Uterus (tissue), 3 donors: ENCODE measurements at regions not wholly inside any gene's neighbourhood (a gene's known extent, or its start where the extent isn't known, plus 50 kb on each side); places are given as distances from the start of the nearest gene placed in this dataset.

ENCODE experiments used
- DNase-seq, 2 donors: peaks; one replicate each; pipeline ENCODE4 v3.0.0-alpha.2; 2019 to 2020
- H3K27ac ChIP-seq, 2 donors: fragments of 200-600 bp; sonication (generic); 1 replicate in 1 of 2; 2 replicates in 1 of 2; pipeline ENCODE4 v1.5.1; 2016 to 2018
- H3K27me3 ChIP-seq, 2 donors: fragments of 200-600 bp; sonication (generic); one replicate each; pipeline ENCODE4 v1.5.1; 2018 to 2019; ENCODE audit warnings: control low read depth in 1 of 2
- H3K36me3 ChIP-seq, 2 donors: fragments of 200-600 bp; sonication (generic); one replicate each; pipeline ENCODE4 v1.5.1; 2019; ENCODE audit warnings: control low read depth in 1 of 2
- H3K4me1 ChIP-seq, 2 donors: fragments of 200-600 bp; sonication (generic); one replicate each; pipeline ENCODE4 v1.5.1; 2018 to 2019; ENCODE audit warnings: control low read depth in 1 of 2
- H3K4me3 ChIP-seq, 2 donors: fragments of 200-600 bp; sonication (generic); 1 replicate in 1 of 2; 2 replicates in 1 of 2; pipeline ENCODE4 v1.5.1; 2018 to 2019; ENCODE audit warnings: mild to moderate bottlenecking in 1 of 2
- H3K9me3 ChIP-seq, 2 donors: fragments of 200-600 bp; sonication (generic); one replicate each; pipeline ENCODE4 v1.5.1; 2019; ENCODE audit warnings: control low read depth in 1 of 2
- CTCF ChIP-seq, 4 experiments: fragments of 200-600 bp in 2 of 4; fragments of 450-650 bp in 2 of 4; sonication (generic) in 2 of 4; IDR thresholded peaks; one replicate each; pipeline ENCODE4 v1.5.1; 2016 to 2019; ENCODE audit warnings: antibody characterized with exemption in 4 of 4, mild to moderate bottlenecking in 2 of 4, moderate library complexity in 1 of 4
- POLR2A ChIP-seq, 2 donors: fragments of 450-650 bp; IDR thresholded peaks; one replicate each; pipeline ENCODE4 v1.6.1; 2016; ENCODE audit warnings: antibody characterized with exemption in 2 of 2, mild to moderate bottlenecking in 1 of 2, moderate library complexity in 1 of 2
- intact Hi-C: fragments of 100-400 bp; cut with DNase I; formaldehyde crosslinking; loops from one replicate; pipeline ENCODE4 v1.15.1; 2023; ENCODE audit warnings: low total_unique reads
- donor health status: DM: yes; HTN: yes; CAD: no.

- Histone ChIP-seq H3K4me1 (no peaks in the 10 kb centered on the region), H3K4me3 (no peak overlapping the region), H3K9me3 (no peaks in the 10 kb centered on the region), H3K27ac (no peak overlapping the region), H3K27me3 (no peaks in the 10 kb centered on the region), H3K36me3 (no peaks in the 10 kb centered on the region)
- TF ChIP-seq CTCF (IDR thresholded peaks at IDR 0.05) (no peak), POLR2A (IDR thresholded peaks at IDR 0.05) (no peak)
- no peak for DNase-seq
- intact Hi-C loops: no loop called here
Measured at GRCh38 chr2:6475155-6475940, 390.4 kb downstream of the CMPK2 start.

DNA sequence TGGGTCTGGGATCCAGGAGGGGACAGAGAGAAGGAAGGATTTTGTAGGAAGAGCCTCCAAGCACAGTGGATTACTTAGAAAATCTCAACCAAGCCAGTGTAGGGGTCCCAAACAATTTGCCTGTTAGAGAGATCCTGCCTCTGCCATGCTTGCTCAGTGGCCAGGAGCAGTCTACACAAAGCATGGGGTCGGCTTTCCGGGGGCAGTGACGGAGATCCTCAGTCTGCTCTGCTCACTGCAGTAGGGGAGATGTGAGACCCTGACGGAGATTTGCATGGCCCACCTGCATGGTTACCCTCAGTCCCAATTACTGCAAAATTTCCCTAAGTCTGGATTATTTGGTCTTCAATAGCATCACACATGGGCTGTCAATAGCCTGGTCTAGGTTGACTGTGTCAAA is 385.2 kb downstream of the CMPK2 start:
- no peak for DNase-seq
- Histone ChIP-seq H3K27ac (no peak overlapping the region), H3K4me1 (no peaks in the 10 kb centered on the region), H3K27me3 (no peaks in the 10 kb centered on the region), H3K4me3 (no peak overlapping the region), H3K9me3 (no peaks in the 10 kb centered on the region), H3K36me3 (no peaks in the 10 kb centered on the region)
- TF ChIP-seq POLR2A (IDR thresholded peaks at IDR 0.05): no peak
- TF ChIP-seq CTCF (IDR thresholded peaks at IDR 0.05): no peak
- intact Hi-C loops: no loop called here

GRCh38 chr2:6482256-6482655 is 383.5 kb downstream of the CMPK2 start:
- Histone ChIP-seq H3K36me3 (no peaks in the 10 kb centered on the region), H3K9me3 (no peaks in the 10 kb centered on the region)

DNA sequence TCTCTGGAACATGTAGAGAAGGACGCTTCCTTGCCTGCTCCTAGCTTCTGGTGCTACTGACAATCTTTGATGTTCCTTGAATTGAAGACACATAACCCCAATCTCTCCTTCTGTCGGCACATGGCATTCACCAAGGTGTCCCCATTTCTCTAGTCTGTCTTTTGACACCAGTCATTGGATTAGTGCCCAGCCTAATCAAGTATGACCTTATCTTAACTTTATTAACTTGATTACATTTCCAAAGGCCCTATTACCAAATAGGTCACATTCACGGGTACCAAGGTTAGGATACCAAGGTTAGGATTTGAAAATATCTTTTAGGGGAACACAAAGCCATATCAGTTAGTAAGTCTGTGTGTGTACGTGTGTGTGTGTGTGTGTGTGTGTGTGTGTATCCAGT is 377.9 kb downstream of the CMPK2 start:
- no peaks in the 10 kb centered on the region for H3K9me3 ChIP-seq
- no peaks in the 10 kb centered on the region for H3K4me1 ChIP-seq
- TF ChIP-seq CTCF (IDR thresholded peaks at IDR 0.05) (no peak), POLR2A (IDR thresholded peaks at IDR 0.05) (no peak)
- no peak overlapping the region for H3K4me3 ChIP-seq
- H3K27ac ChIP-seq: no peak overlapping the region
- intact Hi-C loops: no loop called here
- no peak for DNase-seq
- no peaks in the 10 kb centered on the region for H3K27me3 ChIP-seq
- no peaks in the 10 kb centered on the region for H3K36me3 ChIP-seq

More at GRCh38 chr2:6482256-6482655, 383.5 kb downstream of the CMPK2 start:
- Histone ChIP-seq H3K4me3 (no peak overlapping the region), H3K27ac (no peak overlapping the region), H3K4me1 (no peaks in the 10 kb centered on the region), H3K27me3 (no peaks in the 10 kb centered on the region)
- intact Hi-C loops: no loop called here
- DNase-seq: no peak
- TF ChIP-seq POLR2A (IDR thresholded peaks at IDR 0.05): no peak
- no peak for TF ChIP-seq CTCF (IDR thresholded peaks at IDR 0.05)

DNA sequence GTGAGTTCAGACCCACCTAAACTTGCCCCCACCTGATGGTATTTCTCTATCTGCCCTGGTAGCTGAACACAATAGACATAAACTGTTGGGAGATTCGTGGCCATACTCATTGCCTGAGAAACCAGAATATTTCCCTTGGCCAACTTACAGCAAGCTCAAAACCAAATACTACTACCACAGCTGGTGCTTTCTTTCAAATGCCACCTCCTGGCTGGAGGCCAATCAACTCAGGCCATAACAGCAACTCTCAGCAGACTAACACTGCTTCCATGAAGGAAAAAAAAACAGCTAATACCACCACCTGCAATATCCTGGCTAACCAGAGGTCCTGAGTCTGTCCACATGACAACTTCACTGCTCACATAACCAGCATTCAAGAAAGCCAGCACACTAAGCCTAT is 373.1 kb downstream of the CMPK2 start:
- no peak for DNase-seq
- no peak for TF ChIP-seq POLR2A (IDR thresholded peaks at IDR 0.05)
- TF ChIP-seq CTCF (IDR thresholded peaks at IDR 0.05): no peak
- intact Hi-C loops: no loop called here
- no peak overlapping the region for H3K4me3 ChIP-seq
- H3K4me1 ChIP-seq: no peaks in the 10 kb centered on the region
- H3K27ac ChIP-seq: no peak overlapping the region
- no peaks in the 10 kb centered on the region for H3K36me3 ChIP-seq
- no peaks in the 10 kb centered on the region for H3K27me3 ChIP-seq
- no peaks in the 10 kb centered on the region for H3K9me3 ChIP-seq
